GM19438 (cell line): ENCODE measurements at regions not wholly inside any gene's neighbourhood (a gene's known extent, or its start where the extent isn't known, plus 50 kb on each side); places are given as distances from the start of the nearest gene placed in this dataset.
"Not testable (repeated sequence)": the region's sequence is repeated elsewhere in the genome, so short reads cannot be mapped to it uniquely, and the experiment has no call there.

Experiments used
- ATAC-seq: cut with Tn5 transposase; IDR thresholded peaks from one replicate; pipeline ENCODE4 v1.9.1; 2021; ENCODE audit warnings: low read depth; ENCODE audit not compliant: unreplicated experiment

GRCh38 chr4:64857198-64857597 lies 447.9 kb upstream of the TECRL start:
- ATAC-seq = no peak

- ATAC-seq = no peak
Observed at GRCh38 chr4:64846417-64846816, 437.2 kb upstream of the TECRL start.

- no peak for ATAC-seq
Observed at GRCh38 chr4:64829749-64830148, 420.5 kb upstream of the TECRL start.

- ATAC-seq = no peak
Observed at GRCh38 chr4:64824591-64824990, 415.3 kb upstream of the TECRL start.

- ATAC-seq = no peak
Observed at GRCh38 chr4:64822405-64822804, 413.2 kb upstream of the TECRL start.

GRCh38 chr4:64821219-64821976 lies 412.1 kb upstream of the TECRL start:
- no peak for ATAC-seq

GRCh38 chr4:64814616-64815015 lies 405.4 kb upstream of the TECRL start:
- ATAC-seq = no peak

- ATAC-seq = no peak
Observed at GRCh38 chr4:64807821-64808220, 398.6 kb upstream of the TECRL start.

GRCh38 chr4:64799751-64800150 lies 390.5 kb upstream of the TECRL start:
- ATAC-seq = no peak

GRCh38 chr4:64798828-64799227 lies 389.6 kb upstream of the TECRL start:
- ATAC-seq = not testable (repeated sequence)

GRCh38 chr4:64796581-64796980 lies 387.3 kb upstream of the TECRL start:
- ATAC-seq = no peak

GRCh38 chr4:64784125-64784524 lies 374.9 kb upstream of the TECRL start:
- no peak for ATAC-seq

- no peak for ATAC-seq
Observed at GRCh38 chr4:64781737-64782326, 372.6 kb upstream of the TECRL start.

GRCh38 chr4:64780664-64781063 lies 371.4 kb upstream of the TECRL start:
- ATAC-seq = no peak

GRCh38 chr4:64777286-64777685 lies 368.0 kb upstream of the TECRL start:
- ATAC-seq = no peak

GRCh38 chr4:64776820-64777219 lies 367.6 kb upstream of the TECRL start:
- no peak for ATAC-seq

- no peak for ATAC-seq
Observed at GRCh38 chr4:64774626-64775025, 365.4 kb upstream of the TECRL start.

- ATAC-seq = no peak
Observed at GRCh38 chr4:64771149-64771548, 361.9 kb upstream of the TECRL start.

- ATAC-seq = no peak
Observed at GRCh38 chr4:64767547-64767946, 358.3 kb upstream of the TECRL start.

GRCh38 chr4:64766565-64766964 lies 357.3 kb upstream of the TECRL start:
- ATAC-seq = no peak

GRCh38 chr4:64756016-64756415 lies 346.8 kb upstream of the TECRL start:
- no peak for ATAC-seq

- no peak for ATAC-seq
Observed at GRCh38 chr4:64747919-64748715, 338.9 kb upstream of the TECRL start.
